Upper lobe of left lung (tissue), 6 donors: ENCODE measurements at regions not wholly inside any gene's neighbourhood (a gene's known extent, or its start where the extent isn't known, plus 50 kb on each side); places are given as distances from the start of the nearest gene placed in this dataset.
A peak's percentile ranks its signal among the peaks of the same experiment; 100 is the strongest.

Source experiments
- ATAC-seq, 2 donors: fragments of 200-7000 bp; cut with Tn5 transposase; one replicate each; pipeline ENCODE4 v1.9.1; 2022; ENCODE audit warnings: mild to moderate bottlenecking in 2 of 2, moderate library complexity in 2 of 2; ENCODE audit not compliant: low FRiP score in 2 of 2
- DNase-seq, 2 donors: peaks; one replicate each; pipeline ENCODE4 v3.0.0-alpha.2; 2019 to 2020
- H3K27ac ChIP-seq, 4 donors: fragments of 200-600 bp; sonication (generic); one replicate each; pipeline ENCODE4 v1.5.1; 2016 to 2019
- H3K27me3 ChIP-seq, 4 donors: fragments of 200-600 bp; sonication (generic); one replicate each; pipeline ENCODE4 v1.5.1; 2017 to 2019
- H3K36me3 ChIP-seq, 4 donors: fragments of 200-600 bp; sonication (generic); one replicate each; pipeline ENCODE4 v1.5.1; 2016 to 2019
- H3K4me1 ChIP-seq, 4 donors: fragments of 200-600 bp; sonication (generic); one replicate each; pipeline ENCODE4 v1.5.1; 2018 to 2019
- H3K4me3 ChIP-seq, 4 donors: fragments of 200-600 bp; sonication (generic); one replicate each; pipeline ENCODE4 v1.5.1; 2017 to 2019; ENCODE audit warnings: mild to moderate bottlenecking in 2 of 4, moderate library complexity in 1 of 4
- H3K9me3 ChIP-seq, 4 donors: fragments of 200-600 bp; sonication (generic); one replicate each; pipeline ENCODE4 v1.5.1; 2018 to 2019
- CTCF ChIP-seq, 6 experiments: fragments of 450-650 bp in 4 of 6; fragments of 200-600 bp in 2 of 6; sonication (generic) in 2 of 6; IDR thresholded peaks; one replicate each; pipeline ENCODE4 v1.5.1; 2016 to 2019; ENCODE audit warnings: antibody characterized with exemption in 6 of 6
- EP300 ChIP-seq, 4 donors: sonication (generic); formaldehyde crosslinking; IDR thresholded peaks; one replicate each; pipeline ENCODE4 v1.5.1; 2017; ENCODE audit warnings: antibody characterized with exemption in 4 of 4, control low read depth in 2 of 4
- POLR2A ChIP-seq, 4 donors: fragments of 450-650 bp; IDR thresholded peaks; one replicate each; pipeline ENCODE4 v1.5.1; 2016 to 2017; ENCODE audit warnings: antibody characterized with exemption in 4 of 4, mild to moderate bottlenecking in 2 of 4
- POLR2AphosphoS5 ChIP-seq, 2 donors: sonication (generic); formaldehyde crosslinking; IDR thresholded peaks; one replicate each; pipeline ENCODE4 v1.5.1; 2017; ENCODE audit warnings: antibody characterized with exemption in 2 of 2
- WGBS, 2 donors: methylation state at CpG; one replicate each; pipeline ENCODE4 v1.1.5; 2017 to 2018; 5-methylcytosine and 5-hydroxymethylcytosine counted together
- donor health status: DM: no; HTN: no; CAD: no; lungs with moderate emphysema.
- donor health status: DM: no; HTN: yes; CAD: no; lungs with severe emphysema.

GRCh38 chr9:737400-738120 is 103.9 kb upstream of the DMRT1 start:
- H3K4me3 ChIP-seq: no peak overlapping the region
- DNase-seq (no peak), ATAC-seq (no peak)
- peaks cover 13 to 38% (median 35%) of the 10 kb centered on the region in 4 donors for H3K4me1 ChIP-seq
- WGBS, 2 donors: 78 to 83% methylated on average over 7 of the region's 7 CpGs
- no peaks in the 10 kb centered on the region for H3K9me3 ChIP-seq
- TF ChIP-seq CTCF (IDR thresholded peaks at IDR 0.05) (no peak), POLR2A (IDR thresholded peaks at IDR 0.05) (no peak), EP300 (IDR thresholded peaks at IDR 0.05) (no peak), POLR2AphosphoS5 (IDR thresholded peaks at IDR 0.05) (no peak)
- H3K27me3 ChIP-seq: no peaks in the 10 kb centered on the region
- peak overlapping the region; percentile 45 to 78 (median 74) for H3K27ac ChIP-seq
- H3K36me3 ChIP-seq: peaks cover 0 to 37% (median 15%) of the 10 kb centered on the region in 4 donors

GRCh38 chr9:738209-738915 is 103.1 kb upstream of the DMRT1 start:
- no peaks in the 10 kb centered on the region for H3K9me3 ChIP-seq
- peaks cover 0 to 45% (median 22%) of the 10 kb centered on the region in 4 donors for H3K36me3 ChIP-seq
- H3K27me3 ChIP-seq: no peaks in the 10 kb centered on the region
- WGBS, 2 donors: 65 to 77% methylated on average over 14 of the region's 14 CpGs
- H3K4me3 ChIP-seq: no peak overlapping the region
- peak overlapping the region; percentile 45 to 78 (median 74) for H3K27ac ChIP-seq
- peaks cover 13 to 38% (median 35%) of the 10 kb centered on the region in 4 donors for H3K4me1 ChIP-seq
- peak in 1 of 2 donors; percentile 80 for DNase-seq
- ATAC-seq: peak; percentile 85
- TF ChIP-seq CTCF (IDR thresholded peaks at IDR 0.05) (no peak), POLR2AphosphoS5 (IDR thresholded peaks at IDR 0.05) (peak; percentile 66 to 72), POLR2A (IDR thresholded peaks at IDR 0.05) (no peak), EP300 (IDR thresholded peaks at IDR 0.05) (peak in 2 of 4 donors; percentile 21 to 56)

GRCh38 chr9:739362-739761 is 102.1 kb upstream of the DMRT1 start:
- ATAC-seq: no peak
- no peak for DNase-seq
- Histone ChIP-seq H3K4me1 (peaks cover 11 to 34% (median 32%) of the 10 kb centered on the region in 4 donors), H3K4me3 (no peak overlapping the region), H3K9me3 (no peaks in the 10 kb centered on the region), H3K27me3 (no peaks in the 10 kb centered on the region), H3K27ac (peak overlapping the region; percentile 45 to 78 (median 74)), H3K36me3 (peaks cover 0 to 55% (median 25%) of the 10 kb centered on the region in 4 donors)
- TF ChIP-seq POLR2A (IDR thresholded peaks at IDR 0.05) (no peak), POLR2AphosphoS5 (IDR thresholded peaks at IDR 0.05) (no peak), EP300 (IDR thresholded peaks at IDR 0.05) (no peak), CTCF (IDR thresholded peaks at IDR 0.05) (no peak)

GRCh38 chr9:740221-740620 is 101.3 kb upstream of the DMRT1 start:
- peaks cover 0 to 62% (median 25%) of the 10 kb centered on the region in 4 donors for H3K36me3 ChIP-seq
- WGBS, 2 donors: 69 to 89% methylated on average over 10 of the region's 10 CpGs
- ATAC-seq: no peak

More at GRCh38 chr9:740221-740620, 101.3 kb upstream of the DMRT1 start:
- H3K4me3 ChIP-seq: no peak overlapping the region
- H3K27me3 ChIP-seq: no peaks in the 10 kb centered on the region
- no peaks in the 10 kb centered on the region for H3K9me3 ChIP-seq
- peak overlapping the region in 1 of 4 donors; percentile 69 for H3K27ac ChIP-seq
- no peak for TF ChIP-seq EP300 (IDR thresholded peaks at IDR 0.05)
- TF ChIP-seq CTCF (IDR thresholded peaks at IDR 0.05): no peak
- no peak for TF ChIP-seq POLR2AphosphoS5 (IDR thresholded peaks at IDR 0.05)
- no peak for TF ChIP-seq POLR2A (IDR thresholded peaks at IDR 0.05)
- H3K4me1 ChIP-seq: peaks cover 4 to 28% (median 24%) of the 10 kb centered on the region in 4 donors
- no peak for DNase-seq
